Osteocyte (in vitro differentiated cells): ENCODE measurements at regions not wholly inside any gene's neighbourhood (a gene's known extent, or its start where the extent isn't known, plus 50 kb on each side); places are given as distances from the start of the nearest gene placed in this dataset.
A peak's percentile ranks its signal among the peaks of the same experiment; 100 is the strongest.

Experiments
- DNase-seq: peaks from one replicate; pipeline ENCODE4 v3.0.0; 2021; ENCODE audit warnings: mixed read lengths; ENCODE audit not compliant: unreplicated experiment; ENCODE audit errors: extremely low spot score
- H3K27ac Mint-ChIP-seq: one replicate; pipeline ENCODE4 v1.8.0; 2021; ENCODE audit warnings: mild to moderate bottlenecking, mixed read lengths; ENCODE audit not compliant: unreplicated experiment
- H3K27me3 Mint-ChIP-seq: one replicate; pipeline ENCODE4 v1.8.0; 2021; ENCODE audit warnings: mixed read lengths; ENCODE audit not compliant: unreplicated experiment
- H3K36me3 Mint-ChIP-seq: one replicate; pipeline ENCODE4 v1.8.0; 2021; ENCODE audit warnings: mixed read lengths; ENCODE audit not compliant: unreplicated experiment
- H3K4me1 Mint-ChIP-seq: one replicate; pipeline ENCODE4 v1.8.0; 2021; ENCODE audit warnings: mixed read lengths; ENCODE audit not compliant: unreplicated experiment
- H3K4me3 Mint-ChIP-seq: one replicate; pipeline ENCODE4 v1.8.0; 2021; ENCODE audit warnings: mild to moderate bottlenecking, moderate library complexity, mixed read lengths; ENCODE audit not compliant: unreplicated experiment
- H3K9me3 Mint-ChIP-seq: one replicate; pipeline ENCODE4 v1.8.0; 2021; ENCODE audit warnings: mixed read lengths; ENCODE audit not compliant: unreplicated experiment
- TF ChIP-seq, protein P1 (sequence below): fragments of 200-600 bp; sonication (generic); IDR thresholded peaks from 2 replicates; pipeline ENCODE4 v1.5.0; 2021; ENCODE audit warnings: antibody characterized with exemption, mild to moderate bottlenecking, moderate library complexity

DNA sequence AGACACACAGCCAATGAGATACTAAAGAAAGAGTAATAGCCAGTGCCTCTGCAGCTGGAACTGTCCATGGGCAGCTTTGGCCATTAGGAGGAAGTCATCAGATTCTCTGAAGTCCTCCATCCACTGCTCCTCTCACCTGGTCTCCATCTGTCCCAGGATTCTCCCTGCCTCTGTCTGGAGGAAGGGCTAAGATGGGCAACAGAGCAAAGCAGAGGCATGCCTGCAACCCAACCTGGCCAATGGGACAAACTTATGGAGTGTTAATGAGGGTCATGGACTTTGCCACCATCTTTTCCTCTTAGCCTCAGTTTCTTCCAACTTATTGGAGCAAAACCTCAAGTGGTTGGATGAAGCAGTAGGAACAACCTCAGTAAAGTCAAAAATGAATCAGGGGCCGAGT, 91.5 kb upstream of the SIX3 start:
- peak; percentile 59 for DNase-seq
- TF ChIP-seq, protein P1, sequence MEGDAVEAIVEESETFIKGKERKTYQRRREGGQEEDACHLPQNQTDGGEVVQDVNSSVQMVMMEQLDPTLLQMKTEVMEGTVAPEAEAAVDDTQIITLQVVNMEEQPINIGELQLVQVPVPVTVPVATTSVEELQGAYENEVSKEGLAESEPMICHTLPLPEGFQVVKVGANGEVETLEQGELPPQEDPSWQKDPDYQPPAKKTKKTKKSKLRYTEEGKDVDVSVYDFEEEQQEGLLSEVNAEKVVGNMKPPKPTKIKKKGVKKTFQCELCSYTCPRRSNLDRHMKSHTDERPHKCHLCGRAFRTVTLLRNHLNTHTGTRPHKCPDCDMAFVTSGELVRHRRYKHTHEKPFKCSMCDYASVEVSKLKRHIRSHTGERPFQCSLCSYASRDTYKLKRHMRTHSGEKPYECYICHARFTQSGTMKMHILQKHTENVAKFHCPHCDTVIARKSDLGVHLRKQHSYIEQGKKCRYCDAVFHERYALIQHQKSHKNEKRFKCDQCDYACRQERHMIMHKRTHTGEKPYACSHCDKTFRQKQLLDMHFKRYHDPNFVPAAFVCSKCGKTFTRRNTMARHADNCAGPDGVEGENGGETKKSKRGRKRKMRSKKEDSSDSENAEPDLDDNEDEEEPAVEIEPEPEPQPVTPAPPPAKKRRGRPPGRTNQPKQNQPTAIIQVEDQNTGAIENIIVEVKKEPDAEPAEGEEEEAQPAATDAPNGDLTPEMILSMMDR = no peak
- no peak overlapping the region for H3K27ac Mint-ChIP-seq
- H3K36me3 Mint-ChIP-seq = no peaks in the 10 kb centered on the region
- no peaks in the 10 kb centered on the region for H3K9me3 Mint-ChIP-seq
- no peak overlapping the region for H3K4me3 Mint-ChIP-seq
- H3K27me3 Mint-ChIP-seq = peaks cover 57% of the 10 kb centered on the region
- peaks cover 2% of the 10 kb centered on the region for H3K4me1 Mint-ChIP-seq

DNA sequence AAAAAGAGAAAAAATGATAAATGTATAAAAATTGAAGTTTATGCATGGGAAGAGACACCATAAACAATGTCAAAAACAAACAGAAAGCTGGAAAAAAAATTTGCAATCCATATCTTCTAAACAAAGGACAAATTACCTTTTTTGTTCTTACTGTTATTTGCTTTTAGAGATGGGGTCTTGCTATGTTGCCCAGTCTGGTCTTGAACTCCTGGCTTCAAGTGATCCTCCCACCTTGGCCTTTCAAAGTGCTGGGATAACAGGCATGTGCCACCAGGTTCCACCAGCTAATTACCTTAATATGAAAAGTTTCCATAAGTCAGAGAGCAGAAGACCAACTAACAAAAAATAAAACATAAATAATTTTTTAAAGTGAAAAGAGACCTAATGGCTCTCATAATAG, 90.0 kb upstream of the SIX3 start:
- peaks cover 61% of the 10 kb centered on the region for H3K27me3 Mint-ChIP-seq
- peaks cover 2% of the 10 kb centered on the region for H3K4me1 Mint-ChIP-seq
- H3K4me3 Mint-ChIP-seq = no peak overlapping the region
- no peak for DNase-seq
- no peaks in the 10 kb centered on the region for H3K36me3 Mint-ChIP-seq
- H3K27ac Mint-ChIP-seq = no peak overlapping the region
- H3K9me3 Mint-ChIP-seq = no peaks in the 10 kb centered on the region
- TF ChIP-seq, protein P1 = no peak

DNA sequence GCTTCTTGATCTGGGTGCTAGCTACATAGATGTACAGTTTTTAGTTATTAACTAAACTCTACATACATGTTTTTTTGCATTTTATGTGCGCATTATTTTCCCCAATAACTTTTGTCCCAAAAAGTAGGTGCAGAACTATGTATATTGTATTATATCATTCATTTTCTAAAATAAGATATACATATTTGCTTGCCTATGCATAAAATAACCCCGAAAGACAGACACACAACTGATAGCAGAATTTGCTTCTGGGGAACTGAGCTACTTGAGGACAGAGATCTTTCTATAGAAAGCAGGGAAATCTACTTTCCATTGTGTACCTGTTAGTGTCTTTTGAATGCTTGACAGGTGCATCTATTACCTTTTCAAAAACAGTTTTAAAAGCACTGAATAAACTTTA, 88.9 kb upstream of the SIX3 start:
- DNase-seq = no peak
- H3K27me3 Mint-ChIP-seq = peaks cover 61% of the 10 kb centered on the region
- peaks cover 2% of the 10 kb centered on the region for H3K4me1 Mint-ChIP-seq
- no peak overlapping the region for H3K27ac Mint-ChIP-seq
- H3K36me3 Mint-ChIP-seq = no peaks in the 10 kb centered on the region
- H3K4me3 Mint-ChIP-seq = no peak overlapping the region
- no peaks in the 10 kb centered on the region for H3K9me3 Mint-ChIP-seq
- TF ChIP-seq, protein P1 = no peak

DNA sequence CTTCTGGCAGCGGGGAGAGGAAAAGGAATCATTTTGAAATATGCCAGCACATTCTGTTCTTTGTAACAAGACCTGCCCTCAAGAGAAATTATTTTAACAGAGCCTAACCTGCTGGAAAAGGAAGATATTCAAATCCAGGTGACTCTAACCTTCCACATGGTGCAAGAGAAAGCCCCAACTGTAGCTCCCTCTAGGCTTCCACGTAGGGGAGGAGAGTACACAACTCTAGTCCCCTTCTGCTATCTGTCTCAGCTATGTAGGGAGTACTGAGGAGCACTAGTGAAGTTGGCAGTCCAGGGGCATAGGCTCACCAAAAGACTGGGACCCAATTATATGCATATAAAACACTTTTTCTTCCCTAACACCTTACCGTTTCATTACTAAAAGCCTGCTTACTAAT, 82.2 kb upstream of the SIX3 start:
- H3K4me3 Mint-ChIP-seq = no peak overlapping the region
- peaks cover 75% of the 10 kb centered on the region for H3K27me3 Mint-ChIP-seq
- H3K27ac Mint-ChIP-seq = no peak overlapping the region
- H3K4me1 Mint-ChIP-seq = peaks cover 2% of the 10 kb centered on the region
- H3K36me3 Mint-ChIP-seq = no peaks in the 10 kb centered on the region
- peaks cover 5% of the 10 kb centered on the region for H3K9me3 Mint-ChIP-seq
- DNase-seq = no peak
- TF ChIP-seq, protein P1 = no peak

DNA sequence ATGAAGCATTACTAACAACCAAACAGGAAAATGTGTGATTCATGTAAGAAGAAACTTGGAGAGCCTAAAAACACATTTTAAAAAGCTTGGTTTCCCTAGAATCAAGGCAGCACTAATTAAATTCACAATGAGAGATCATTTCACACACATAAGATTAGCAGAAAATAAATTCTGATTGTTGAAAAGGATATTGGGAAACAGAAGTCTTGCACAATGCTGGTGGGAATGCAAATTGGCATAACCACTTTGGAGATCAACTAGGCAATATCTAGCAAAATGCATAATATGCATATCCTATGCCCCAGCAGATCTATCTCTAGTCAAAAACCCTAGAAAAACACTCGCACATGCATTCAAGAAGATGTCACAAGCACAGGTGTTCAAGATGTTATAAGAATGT, 75.3 kb upstream of the SIX3 start:
- H3K9me3 Mint-ChIP-seq = no peaks in the 10 kb centered on the region
- H3K4me1 Mint-ChIP-seq = no peaks in the 10 kb centered on the region
- no peak overlapping the region for H3K4me3 Mint-ChIP-seq
- peaks cover 81% of the 10 kb centered on the region for H3K27me3 Mint-ChIP-seq
- no peaks in the 10 kb centered on the region for H3K36me3 Mint-ChIP-seq
- H3K27ac Mint-ChIP-seq = no peak overlapping the region
- no peak for DNase-seq
- TF ChIP-seq, protein P1 = no peak
